GM23338 (cell line): ENCODE measurements at regions not wholly inside any gene's neighbourhood (a gene's known extent, or its start where the extent isn't known, plus 50 kb on each side); places are given as distances from the start of the nearest gene placed in this dataset.

Source experiments
- CREB1 ChIP-seq: fragments of 250-450 bp; sonication (Bioruptor Pico); IDR thresholded peaks from 2 replicates; pipeline ENCODE4 v1.5.0; 2020; ENCODE audit warnings: low read depth, mild to moderate bottlenecking, moderate library complexity
- EZH2 ChIP-seq: fragments of 200-600 bp; sonication (generic); IDR thresholded peaks from one replicate; pipeline ENCODE4 v1.8.0; 2017; ENCODE audit warnings: antibody characterized with exemption, mild to moderate bottlenecking, low read depth; ENCODE audit not compliant: unreplicated experiment
- EZH2phosphoT487 ChIP-seq: fragments of 200-600 bp; sonication (generic); IDR thresholded peaks from one replicate; pipeline ENCODE4 v1.8.1; 2018; ENCODE audit warnings: antibody characterized with exemption; ENCODE audit not compliant: unreplicated experiment
- JUNB ChIP-seq: IDR thresholded peaks from one replicate; pipeline ENCODE4 v1.6.1; 2016; ENCODE audit warnings: antibody characterized with exemption; ENCODE audit not compliant: unreplicated experiment
- POLR2AphosphoS5 ChIP-seq: IDR thresholded peaks from 2 replicates; pipeline ENCODE4 v1.6.1; 2016; ENCODE audit warnings: antibody characterized with exemption, low read depth
- ZNF331 ChIP-seq: fragments of 250-450 bp; sonication (Bioruptor Pico); IDR thresholded peaks from 2 replicates; pipeline ENCODE4 v1.5.0; 2020; ENCODE audit warnings: low read depth, mild to moderate bottlenecking, moderate library complexity
- TF ChIP-seq, protein P1 (sequence below), 2 experiments: fragments of 200-600 bp in 1 of 2; sonication (generic) in 1 of 2; conservative IDR thresholded peaks; 2 replicates each; pipeline versions ENCODE4 v1.5.1 to v1.6.1; 2016 to 2017; ENCODE audit warnings: antibody characterized with exemption in 2 of 2, low read depth in 2 of 2, mild to moderate bottlenecking in 2 of 2, moderate library complexity in 1 of 2
- TF ChIP-seq, protein P2 (sequence below): IDR thresholded peaks from 2 replicates; pipeline ENCODE4 v1.6.1; 2016; ENCODE audit warnings: antibody characterized with exemption
- TF ChIP-seq, protein P3 (sequence below): fragments of 250-450 bp; sonication (Bioruptor Pico); IDR thresholded peaks from 2 replicates; pipeline ENCODE4 v1.5.0; 2020; ENCODE audit warnings: mild to moderate bottlenecking, moderate library complexity
- TF ChIP-seq, protein P4 (sequence below): IDR thresholded peaks from one replicate; pipeline ENCODE4 v1.6.1; 2018; ENCODE audit warnings: antibody characterized with exemption; ENCODE audit not compliant: unreplicated experiment

DNA sequence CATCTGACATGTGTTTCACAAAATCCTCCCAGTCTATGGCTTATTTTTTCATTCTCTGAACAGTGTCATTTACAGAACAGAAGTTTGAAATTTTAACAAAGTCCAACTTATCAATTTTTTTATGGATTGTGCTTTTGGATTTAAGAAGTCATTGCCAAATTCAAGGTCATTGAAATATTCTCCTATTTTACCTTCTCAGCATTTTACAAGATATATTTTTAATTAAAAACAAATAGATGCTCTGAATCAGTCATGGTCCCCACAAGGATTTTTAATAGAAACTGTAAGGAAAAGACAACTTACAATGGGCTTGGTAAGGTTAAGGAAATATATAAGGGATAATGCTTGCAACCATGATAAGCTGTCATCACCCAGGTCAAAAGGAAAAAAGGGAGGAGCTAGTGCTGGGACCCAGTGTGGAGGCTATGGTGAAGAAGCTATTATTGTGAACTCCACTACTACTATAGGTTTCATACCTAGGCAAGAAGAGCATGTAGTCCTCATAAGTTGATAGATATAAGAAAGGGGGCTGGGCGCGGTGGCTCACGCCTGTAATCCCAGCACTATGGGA is 144.5 kb upstream of the KCNJ15 start:
- no peak for TF ChIP-seq EZH2
- TF ChIP-seq, protein P1, sequence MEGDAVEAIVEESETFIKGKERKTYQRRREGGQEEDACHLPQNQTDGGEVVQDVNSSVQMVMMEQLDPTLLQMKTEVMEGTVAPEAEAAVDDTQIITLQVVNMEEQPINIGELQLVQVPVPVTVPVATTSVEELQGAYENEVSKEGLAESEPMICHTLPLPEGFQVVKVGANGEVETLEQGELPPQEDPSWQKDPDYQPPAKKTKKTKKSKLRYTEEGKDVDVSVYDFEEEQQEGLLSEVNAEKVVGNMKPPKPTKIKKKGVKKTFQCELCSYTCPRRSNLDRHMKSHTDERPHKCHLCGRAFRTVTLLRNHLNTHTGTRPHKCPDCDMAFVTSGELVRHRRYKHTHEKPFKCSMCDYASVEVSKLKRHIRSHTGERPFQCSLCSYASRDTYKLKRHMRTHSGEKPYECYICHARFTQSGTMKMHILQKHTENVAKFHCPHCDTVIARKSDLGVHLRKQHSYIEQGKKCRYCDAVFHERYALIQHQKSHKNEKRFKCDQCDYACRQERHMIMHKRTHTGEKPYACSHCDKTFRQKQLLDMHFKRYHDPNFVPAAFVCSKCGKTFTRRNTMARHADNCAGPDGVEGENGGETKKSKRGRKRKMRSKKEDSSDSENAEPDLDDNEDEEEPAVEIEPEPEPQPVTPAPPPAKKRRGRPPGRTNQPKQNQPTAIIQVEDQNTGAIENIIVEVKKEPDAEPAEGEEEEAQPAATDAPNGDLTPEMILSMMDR (conservative IDR thresholded peaks at IDR 0.05; ENCODE audit: low read depth in 2 of 2) = no peak
- TF ChIP-seq ZNF331 = no peak
- TF ChIP-seq POLR2AphosphoS5 = no peak
- TF ChIP-seq, protein P2, sequence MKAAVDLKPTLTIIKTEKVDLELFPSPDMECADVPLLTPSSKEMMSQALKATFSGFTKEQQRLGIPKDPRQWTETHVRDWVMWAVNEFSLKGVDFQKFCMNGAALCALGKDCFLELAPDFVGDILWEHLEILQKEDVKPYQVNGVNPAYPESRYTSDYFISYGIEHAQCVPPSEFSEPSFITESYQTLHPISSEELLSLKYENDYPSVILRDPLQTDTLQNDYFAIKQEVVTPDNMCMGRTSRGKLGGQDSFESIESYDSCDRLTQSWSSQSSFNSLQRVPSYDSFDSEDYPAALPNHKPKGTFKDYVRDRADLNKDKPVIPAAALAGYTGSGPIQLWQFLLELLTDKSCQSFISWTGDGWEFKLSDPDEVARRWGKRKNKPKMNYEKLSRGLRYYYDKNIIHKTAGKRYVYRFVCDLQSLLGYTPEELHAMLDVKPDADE = no peak
- TF ChIP-seq, protein P3, sequence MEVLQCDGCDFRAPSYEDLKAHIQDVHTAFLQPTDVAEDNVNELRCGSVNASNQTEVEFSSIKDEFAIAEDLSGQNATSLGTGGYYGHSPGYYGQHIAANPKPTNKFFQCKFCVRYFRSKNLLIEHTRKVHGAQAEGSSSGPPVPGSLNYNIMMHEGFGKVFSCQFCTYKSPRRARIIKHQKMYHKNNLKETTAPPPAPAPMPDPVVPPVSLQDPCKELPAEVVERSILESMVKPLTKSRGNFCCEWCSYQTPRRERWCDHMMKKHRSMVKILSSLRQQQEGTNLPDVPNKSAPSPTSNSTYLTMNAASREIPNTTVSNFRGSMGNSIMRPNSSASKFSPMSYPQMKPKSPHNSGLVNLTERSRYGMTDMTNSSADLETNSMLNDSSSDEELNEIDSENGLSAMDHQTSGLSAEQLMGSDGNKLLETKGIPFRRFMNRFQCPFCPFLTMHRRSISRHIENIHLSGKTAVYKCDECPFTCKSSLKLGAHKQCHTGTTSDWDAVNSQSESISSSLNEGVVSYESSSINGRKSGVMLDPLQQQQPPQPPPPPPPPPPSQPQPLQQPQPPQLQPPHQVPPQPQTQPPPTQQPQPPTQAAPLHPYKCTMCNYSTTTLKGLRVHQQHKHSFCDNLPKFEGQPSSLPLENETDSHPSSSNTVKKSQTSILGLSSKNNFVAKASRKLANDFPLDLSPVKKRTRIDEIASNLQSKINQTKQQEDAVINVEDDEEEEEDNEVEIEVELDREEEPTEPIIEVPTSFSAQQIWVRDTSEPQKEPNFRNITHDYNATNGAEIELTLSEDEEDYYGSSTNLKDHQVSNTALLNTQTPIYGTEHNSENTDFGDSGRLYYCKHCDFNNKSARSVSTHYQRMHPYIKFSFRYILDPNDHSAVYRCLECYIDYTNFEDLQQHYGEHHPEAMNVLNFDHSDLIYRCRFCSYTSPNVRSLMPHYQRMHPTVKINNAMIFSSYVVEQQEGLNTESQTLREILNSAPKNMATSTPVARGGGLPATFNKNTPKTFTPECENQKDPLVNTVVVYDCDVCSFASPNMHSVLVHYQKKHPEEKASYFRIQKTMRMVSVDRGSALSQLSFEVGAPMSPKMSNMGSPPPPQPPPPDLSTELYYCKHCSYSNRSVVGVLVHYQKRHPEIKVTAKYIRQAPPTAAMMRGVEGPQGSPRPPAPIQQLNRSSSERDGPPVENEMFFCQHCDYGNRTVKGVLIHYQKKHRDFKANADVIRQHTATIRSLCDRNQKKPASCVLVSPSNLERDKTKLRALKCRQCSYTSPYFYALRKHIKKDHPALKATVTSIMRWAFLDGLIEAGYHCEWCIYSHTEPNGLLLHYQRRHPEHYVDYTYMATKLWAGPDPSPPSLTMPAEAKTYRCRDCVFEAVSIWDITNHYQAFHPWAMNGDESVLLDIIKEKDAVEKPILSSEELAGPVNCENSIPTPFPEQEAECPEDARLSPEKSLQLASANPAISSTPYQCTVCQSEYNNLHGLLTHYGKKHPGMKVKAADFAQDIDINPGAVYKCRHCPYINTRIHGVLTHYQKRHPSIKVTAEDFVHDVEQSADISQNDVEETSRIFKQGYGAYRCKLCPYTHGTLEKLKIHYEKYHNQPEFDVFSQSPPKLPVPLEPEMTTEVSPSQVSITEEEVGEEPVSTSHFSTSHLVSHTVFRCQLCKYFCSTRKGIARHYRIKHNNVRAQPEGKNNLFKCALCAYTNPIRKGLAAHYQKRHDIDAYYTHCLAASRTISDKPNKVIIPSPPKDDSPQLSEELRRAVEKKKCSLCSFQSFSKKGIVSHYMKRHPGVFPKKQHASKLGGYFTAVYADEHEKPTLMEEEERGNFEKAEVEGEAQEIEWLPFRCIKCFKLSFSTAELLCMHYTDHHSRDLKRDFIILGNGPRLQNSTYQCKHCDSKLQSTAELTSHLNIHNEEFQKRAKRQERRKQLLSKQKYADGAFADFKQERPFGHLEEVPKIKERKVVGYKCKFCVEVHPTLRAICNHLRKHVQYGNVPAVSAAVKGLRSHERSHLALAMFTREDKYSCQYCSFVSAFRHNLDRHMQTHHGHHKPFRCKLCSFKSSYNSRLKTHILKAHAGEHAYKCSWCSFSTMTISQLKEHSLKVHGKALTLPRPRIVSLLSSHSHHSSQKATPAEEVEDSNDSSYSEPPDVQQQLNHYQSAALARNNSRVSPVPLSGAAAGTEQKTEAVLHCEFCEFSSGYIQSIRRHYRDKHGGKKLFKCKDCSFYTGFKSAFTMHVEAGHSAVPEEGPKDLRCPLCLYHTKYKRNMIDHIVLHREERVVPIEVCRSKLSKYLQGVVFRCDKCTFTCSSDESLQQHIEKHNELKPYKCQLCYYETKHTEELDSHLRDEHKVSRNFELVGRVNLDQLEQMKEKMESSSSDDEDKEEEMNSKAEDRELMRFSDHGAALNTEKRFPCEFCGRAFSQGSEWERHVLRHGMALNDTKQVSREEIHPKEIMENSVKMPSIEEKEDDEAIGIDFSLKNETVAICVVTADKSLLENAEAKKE = no peak
- no peak for TF ChIP-seq CREB1 (CRISPR knock-in tag)
- TF ChIP-seq JUNB = no peak
- no peak for TF ChIP-seq EZH2phosphoT487
- TF ChIP-seq, protein P4, sequence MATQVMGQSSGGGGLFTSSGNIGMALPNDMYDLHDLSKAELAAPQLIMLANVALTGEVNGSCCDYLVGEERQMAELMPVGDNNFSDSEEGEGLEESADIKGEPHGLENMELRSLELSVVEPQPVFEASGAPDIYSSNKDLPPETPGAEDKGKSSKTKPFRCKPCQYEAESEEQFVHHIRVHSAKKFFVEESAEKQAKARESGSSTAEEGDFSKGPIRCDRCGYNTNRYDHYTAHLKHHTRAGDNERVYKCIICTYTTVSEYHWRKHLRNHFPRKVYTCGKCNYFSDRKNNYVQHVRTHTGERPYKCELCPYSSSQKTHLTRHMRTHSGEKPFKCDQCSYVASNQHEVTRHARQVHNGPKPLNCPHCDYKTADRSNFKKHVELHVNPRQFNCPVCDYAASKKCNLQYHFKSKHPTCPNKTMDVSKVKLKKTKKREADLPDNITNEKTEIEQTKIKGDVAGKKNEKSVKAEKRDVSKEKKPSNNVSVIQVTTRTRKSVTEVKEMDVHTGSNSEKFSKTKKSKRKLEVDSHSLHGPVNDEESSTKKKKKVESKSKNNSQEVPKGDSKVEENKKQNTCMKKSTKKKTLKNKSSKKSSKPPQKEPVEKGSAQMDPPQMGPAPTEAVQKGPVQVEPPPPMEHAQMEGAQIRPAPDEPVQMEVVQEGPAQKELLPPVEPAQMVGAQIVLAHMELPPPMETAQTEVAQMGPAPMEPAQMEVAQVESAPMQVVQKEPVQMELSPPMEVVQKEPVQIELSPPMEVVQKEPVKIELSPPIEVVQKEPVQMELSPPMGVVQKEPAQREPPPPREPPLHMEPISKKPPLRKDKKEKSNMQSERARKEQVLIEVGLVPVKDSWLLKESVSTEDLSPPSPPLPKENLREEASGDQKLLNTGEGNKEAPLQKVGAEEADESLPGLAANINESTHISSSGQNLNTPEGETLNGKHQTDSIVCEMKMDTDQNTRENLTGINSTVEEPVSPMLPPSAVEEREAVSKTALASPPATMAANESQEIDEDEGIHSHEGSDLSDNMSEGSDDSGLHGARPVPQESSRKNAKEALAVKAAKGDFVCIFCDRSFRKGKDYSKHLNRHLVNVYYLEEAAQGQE = no peak
